SK-N-SH (cell line): ENCODE measurements at regions not wholly inside any gene's neighbourhood (a gene's known extent, or its start where the extent isn't known, plus 50 kb on each side); places are given as distances from the start of the nearest gene placed in this dataset.

Experiments used
- CTCF ChIA-PET: fragments of 300-600, 350-600 bp; formaldehyde crosslinking; extraction: SDS; loops from one replicate; lab custom pipeline; 2021; lab: Yijun Ruan, JAX
- POLR2A ChIA-PET: fragments of 350-600 bp; sonication (Branson Sonifier 250); formaldehyde crosslinking; extraction: SDS; loops from one replicate; lab custom pipeline; 2020; ENCODE audit warnings: antibody characterized with exemption, inconsistent platforms; lab: Yijun Ruan, JAX
- DNase-seq: peaks from one replicate; pipeline ENCODE4 v3.0.0; 2012
- H2AFZ ChIP-seq: fragments of 200-600 bp; sonication (generic); 2 replicates; pipeline ENCODE4 v1.8.1; 2016; ENCODE audit warnings: antibody characterized with exemption, mild to moderate bottlenecking, low read depth
- H3F3A ChIP-seq: fragments of 200-600 bp; sonication (generic); replicated peaks from 2 replicates; pipeline ENCODE3; 2016; ENCODE audit warnings: antibody characterized with exemption, mild to moderate bottlenecking; ENCODE audit not compliant: insufficient read depth
- H3K27ac ChIP-seq, 2 experiments: fragments of 200-500 bp in 1 of 2; fragments of 200-600 bp in 1 of 2; sonication (Bioruptor generic) in 1 of 2; sonication (generic), shearing (Covaris generic) in 1 of 2; 2 replicates each; pipeline versions ENCODE4 v1.5.1 to v1.6.1; 2014 to 2016; ENCODE audit warnings: low read depth in 2 of 2, inconsistent platforms in 1 of 2, low read length in 1 of 2, mild to moderate bottlenecking in 1 of 2, mixed read lengths in 1 of 2
- H3K27me3 ChIP-seq: fragments of 200-600 bp; sonication (generic), shearing (Covaris generic); 2 replicates; pipeline ENCODE4 v1.6.1; 2016; ENCODE audit warnings: mixed run types; ENCODE audit not compliant: insufficient read depth
- H3K36me3 ChIP-seq, 2 experiments: fragments of 200-500 bp in 1 of 2; fragments of 200-600 bp in 1 of 2; sonication (Bioruptor generic) in 1 of 2; sonication (generic) in 1 of 2; replicated peaks in 1 of 2; 2 replicates each; pipeline versions ENCODE3 to v1.5.1; 2014 to 2016; ENCODE audit warnings: low read length in 1 of 2, mild to moderate bottlenecking in 1 of 2; ENCODE audit not compliant: insufficient read depth in 2 of 2, control insufficient read depth in 1 of 2
- H3K4me1 ChIP-seq, 2 experiments: fragments of 200-500 bp in 1 of 2; fragments of 200-600 bp in 1 of 2; sonication (Bioruptor generic) in 1 of 2; sonication (generic), shearing (Covaris generic) in 1 of 2; 2 replicates each; pipeline versions ENCODE4 v1.5.1 to v1.6.1; 2014 to 2016; ENCODE audit warnings: low read depth in 1 of 2, low read length in 1 of 2, mixed run types in 1 of 2; ENCODE audit not compliant: insufficient read depth in 2 of 2, control insufficient read depth in 1 of 2
- H3K4me2 ChIP-seq: fragments of 200-600 bp; sonication (generic), shearing (Covaris generic); 2 replicates; pipeline ENCODE4 v1.6.1; 2017; ENCODE audit warnings: mixed run types
- H3K4me3 ChIP-seq, 2 experiments: fragments of 200-500 bp in 1 of 2; fragments of 200-600 bp in 1 of 2; sonication (Bioruptor generic) in 1 of 2; sonication (generic), shearing (Covaris generic) in 1 of 2; 2 replicates each; pipeline versions ENCODE4 v1.5.1 to v1.8.1; 2014 to 2016; ENCODE audit warnings: low read depth in 2 of 2, inconsistent platforms in 1 of 2, low read length in 1 of 2, mild to moderate bottlenecking in 1 of 2, mixed read lengths in 1 of 2, moderate library complexity in 1 of 2
- H3K79me2 ChIP-seq: fragments of 200-600 bp; sonication (generic); 2 replicates; pipeline ENCODE4 v1.8.1; 2017; ENCODE audit warnings: mild to moderate bottlenecking; ENCODE audit not compliant: insufficient read depth
- H3K9ac ChIP-seq: fragments of 200-600 bp; sonication (generic); 2 replicates; pipeline ENCODE4 v1.6.1; 2017; ENCODE audit warnings: mixed run types
- H3K9me2 ChIP-seq: fragments of 200-600 bp; sonication (generic); 2 replicates; pipeline ENCODE4 v1.6.1; 2017; ENCODE audit warnings: mixed run types
- H3K9me3 ChIP-seq: fragments of 200-600 bp; sonication (generic); 2 replicates; pipeline ENCODE4 v1.6.1; 2017; ENCODE audit warnings: mixed run types, mild to moderate bottlenecking, moderate library complexity
- H4K20me1 ChIP-seq: fragments of 200-600 bp; sonication (generic); 2 replicates; pipeline ENCODE4 v1.6.1; 2017; ENCODE audit warnings: mild to moderate bottlenecking, mixed run types; ENCODE audit not compliant: insufficient read depth
- CHD2 ChIP-seq: fragments of 150-350 bp; IDR thresholded peaks from 2 replicates; pipeline ENCODE4 v1.6.1; 2018; ENCODE audit warnings: low read length; ENCODE audit not compliant: partially characterized antibody
- FOSL2 ChIP-seq: IDR thresholded peaks from 2 replicates; pipeline ENCODE4 v1.4.0; 2012; ENCODE audit warnings: low read depth, mild to moderate bottlenecking, moderate library complexity, borderline replicate concordance
- GABPA ChIP-seq: IDR thresholded peaks from 2 replicates; pipeline ENCODE4 v1.4.0; 2012; ENCODE audit warnings: low read depth, mild to moderate bottlenecking
- MEF2A ChIP-seq: IDR thresholded peaks from 2 replicates; pipeline ENCODE4 v1.4.0; 2012; ENCODE audit warnings: low read depth, borderline replicate concordance
- MXI1 ChIP-seq: IDR thresholded peaks from 2 replicates; pipeline ENCODE4 v1.6.1; 2012; ENCODE audit warnings: mild to moderate bottlenecking, low read depth, low read length, improper control_type of control experiment
- RAD21 ChIP-seq: IDR thresholded peaks from 2 replicates; pipeline ENCODE4 v1.6.1; 2012; ENCODE audit warnings: mild to moderate bottlenecking, low read length
- RCOR1 ChIP-seq: fragments of 150-350 bp; IDR thresholded peaks from 2 replicates; pipeline ENCODE4 v1.6.1; 2017; ENCODE audit warnings: antibody characterized with exemption, low read length
- TCF12 ChIP-seq: IDR thresholded peaks from 2 replicates; pipeline ENCODE4 v1.4.0; 2012
- TEAD4 ChIP-seq: IDR thresholded peaks from 2 replicates; pipeline ENCODE4 v1.4.0; 2012; ENCODE audit warnings: mild to moderate bottlenecking, borderline replicate concordance; ENCODE audit not compliant: insufficient read depth
- WGBS: methylation state at CpG from one replicate; pipeline ENCODE4 v1.1.6; 2017; ENCODE audit warnings: low lambda C conversion rate; 5-methylcytosine and 5-hydroxymethylcytosine counted together
- TF ChIP-seq, protein P1 (sequence below): fragments of 200-600 bp; sonication (generic); IDR thresholded peaks from 2 replicates; pipeline ENCODE4 v1.6.1; 2017; ENCODE audit warnings: antibody characterized with exemption, mild to moderate bottlenecking, moderate library complexity
- TF ChIP-seq, protein P2 (sequence below): IDR thresholded peaks from 2 replicates; pipeline ENCODE4 v1.4.0; 2012; ENCODE audit warnings: low read depth, borderline replicate concordance
- TF ChIP-seq, protein P3 (sequence below): IDR thresholded peaks from 2 replicates; pipeline ENCODE4 v1.4.0; 2012; ENCODE audit warnings: low read depth, borderline replicate concordance
- TF ChIP-seq, protein P4 (sequence below): fragments of 150-350 bp; IDR thresholded peaks from 2 replicates; pipeline ENCODE4 v1.6.1; 2016; ENCODE audit warnings: mild to moderate bottlenecking, low read depth, low read length

DNA sequence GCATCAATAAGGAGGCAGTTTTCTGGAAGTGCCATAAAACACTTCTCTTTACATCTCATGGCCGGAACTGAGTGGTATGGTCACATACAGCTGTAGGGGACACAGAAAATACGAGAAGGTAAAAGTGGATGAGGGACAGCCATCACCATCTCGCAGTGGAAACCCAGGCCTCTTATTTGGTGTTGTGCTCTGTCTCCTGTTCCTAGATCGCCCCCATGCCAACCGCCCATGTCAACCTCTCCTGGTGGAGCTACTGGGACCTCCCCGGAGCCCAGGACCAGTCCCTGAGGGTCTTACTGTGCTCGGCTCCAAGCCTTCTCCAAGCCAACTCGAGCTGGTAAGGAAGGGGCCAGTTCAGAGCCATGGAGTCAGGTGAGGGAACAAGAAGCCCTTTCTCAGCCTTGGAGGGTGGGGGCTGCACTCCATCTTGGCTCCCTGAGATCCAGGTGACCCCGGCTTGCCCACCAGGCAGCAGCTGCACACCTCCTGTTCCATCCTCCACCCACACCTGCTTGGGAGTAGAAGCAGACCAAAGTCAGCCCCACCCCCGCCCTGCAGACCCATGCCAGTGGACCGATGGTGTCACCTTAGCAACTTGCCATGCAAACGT, 149.0 kb upstream of the CST7 start:
- Histone ChIP-seq H3K27ac (no peak overlapping the region), H3K9ac (no peak overlapping the region), H3K79me2 (no peaks in the 10 kb centered on the region), H3K9me3 (no peaks in the 10 kb centered on the region), H3K4me3 (no peak overlapping the region), H3K9me2 (no peaks in the 10 kb centered on the region), H4K20me1 (no peaks in the 10 kb centered on the region), H3K4me2 (no peak overlapping the region), H3F3A (no peaks in the 10 kb centered on the region), H3K4me1 (no peaks in the 10 kb centered on the region; a peak in 1 of 4 replicates), H2AFZ (no peak overlapping the region), H3K27me3 (no peaks in the 10 kb centered on the region), H3K36me3 (no peaks in the 10 kb centered on the region)
- TF ChIP-seq, protein P1, sequence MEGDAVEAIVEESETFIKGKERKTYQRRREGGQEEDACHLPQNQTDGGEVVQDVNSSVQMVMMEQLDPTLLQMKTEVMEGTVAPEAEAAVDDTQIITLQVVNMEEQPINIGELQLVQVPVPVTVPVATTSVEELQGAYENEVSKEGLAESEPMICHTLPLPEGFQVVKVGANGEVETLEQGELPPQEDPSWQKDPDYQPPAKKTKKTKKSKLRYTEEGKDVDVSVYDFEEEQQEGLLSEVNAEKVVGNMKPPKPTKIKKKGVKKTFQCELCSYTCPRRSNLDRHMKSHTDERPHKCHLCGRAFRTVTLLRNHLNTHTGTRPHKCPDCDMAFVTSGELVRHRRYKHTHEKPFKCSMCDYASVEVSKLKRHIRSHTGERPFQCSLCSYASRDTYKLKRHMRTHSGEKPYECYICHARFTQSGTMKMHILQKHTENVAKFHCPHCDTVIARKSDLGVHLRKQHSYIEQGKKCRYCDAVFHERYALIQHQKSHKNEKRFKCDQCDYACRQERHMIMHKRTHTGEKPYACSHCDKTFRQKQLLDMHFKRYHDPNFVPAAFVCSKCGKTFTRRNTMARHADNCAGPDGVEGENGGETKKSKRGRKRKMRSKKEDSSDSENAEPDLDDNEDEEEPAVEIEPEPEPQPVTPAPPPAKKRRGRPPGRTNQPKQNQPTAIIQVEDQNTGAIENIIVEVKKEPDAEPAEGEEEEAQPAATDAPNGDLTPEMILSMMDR: no peak
- no peak for TF ChIP-seq RCOR1
- TF ChIP-seq FOSL2: no peak
- no peak for TF ChIP-seq TCF12
- TF ChIP-seq MXI1: no peak
- TF ChIP-seq, protein P2, sequence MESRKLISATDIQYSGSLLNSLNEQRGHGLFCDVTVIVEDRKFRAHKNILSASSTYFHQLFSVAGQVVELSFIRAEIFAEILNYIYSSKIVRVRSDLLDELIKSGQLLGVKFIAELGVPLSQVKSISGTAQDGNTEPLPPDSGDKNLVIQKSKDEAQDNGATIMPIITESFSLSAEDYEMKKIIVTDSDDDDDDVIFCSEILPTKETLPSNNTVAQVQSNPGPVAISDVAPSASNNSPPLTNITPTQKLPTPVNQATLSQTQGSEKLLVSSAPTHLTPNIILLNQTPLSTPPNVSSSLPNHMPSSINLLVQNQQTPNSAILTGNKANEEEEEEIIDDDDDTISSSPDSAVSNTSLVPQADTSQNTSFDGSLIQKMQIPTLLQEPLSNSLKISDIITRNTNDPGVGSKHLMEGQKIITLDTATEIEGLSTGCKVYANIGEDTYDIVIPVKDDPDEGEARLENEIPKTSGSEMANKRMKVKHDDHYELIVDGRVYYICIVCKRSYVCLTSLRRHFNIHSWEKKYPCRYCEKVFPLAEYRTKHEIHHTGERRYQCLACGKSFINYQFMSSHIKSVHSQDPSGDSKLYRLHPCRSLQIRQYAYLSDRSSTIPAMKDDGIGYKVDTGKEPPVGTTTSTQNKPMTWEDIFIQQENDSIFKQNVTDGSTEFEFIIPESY: no peak
- TF ChIP-seq RAD21: no peak
- TF ChIP-seq, protein P3, sequence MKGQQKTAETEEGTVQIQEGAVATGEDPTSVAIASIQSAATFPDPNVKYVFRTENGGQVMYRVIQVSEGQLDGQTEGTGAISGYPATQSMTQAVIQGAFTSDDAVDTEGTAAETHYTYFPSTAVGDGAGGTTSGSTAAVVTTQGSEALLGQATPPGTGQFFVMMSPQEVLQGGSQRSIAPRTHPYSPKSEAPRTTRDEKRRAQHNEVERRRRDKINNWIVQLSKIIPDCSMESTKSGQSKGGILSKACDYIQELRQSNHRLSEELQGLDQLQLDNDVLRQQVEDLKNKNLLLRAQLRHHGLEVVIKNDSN: no peak
- TF ChIP-seq CHD2: no peak
- TF ChIP-seq GABPA: no peak
- no peak for TF ChIP-seq TEAD4
- TF ChIP-seq, protein P4, sequence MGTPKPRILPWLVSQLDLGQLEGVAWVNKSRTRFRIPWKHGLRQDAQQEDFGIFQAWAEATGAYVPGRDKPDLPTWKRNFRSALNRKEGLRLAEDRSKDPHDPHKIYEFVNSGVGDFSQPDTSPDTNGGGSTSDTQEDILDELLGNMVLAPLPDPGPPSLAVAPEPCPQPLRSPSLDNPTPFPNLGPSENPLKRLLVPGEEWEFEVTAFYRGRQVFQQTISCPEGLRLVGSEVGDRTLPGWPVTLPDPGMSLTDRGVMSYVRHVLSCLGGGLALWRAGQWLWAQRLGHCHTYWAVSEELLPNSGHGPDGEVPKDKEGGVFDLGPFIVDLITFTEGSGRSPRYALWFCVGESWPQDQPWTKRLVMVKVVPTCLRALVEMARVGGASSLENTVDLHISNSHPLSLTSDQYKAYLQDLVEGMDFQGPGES: no peak
- no peak for TF ChIP-seq MEF2A
- 26% methylated on average over 12 of the region's 12 CpGs for WGBS
- DNase-seq: no peak
- ChIA-PET CTCF (interaction anchor here (1.2 kb wide), 1 partner anchor 16 kb away, joined by 3 read pairs; no protein-coding TSS in a partner anchor), POLR2A (no interaction called here)
